ENCODE measurements at regions not wholly inside any gene's neighbourhood (a gene's known extent, or its start where the extent isn't known, plus 50 kb on each side); places are given as distances from the start of the nearest gene placed in this dataset.
"Not testable (repeated sequence)": the region's sequence is repeated elsewhere in the genome, so short reads cannot be mapped to it uniquely, and the experiment has no call there.

DNA sequence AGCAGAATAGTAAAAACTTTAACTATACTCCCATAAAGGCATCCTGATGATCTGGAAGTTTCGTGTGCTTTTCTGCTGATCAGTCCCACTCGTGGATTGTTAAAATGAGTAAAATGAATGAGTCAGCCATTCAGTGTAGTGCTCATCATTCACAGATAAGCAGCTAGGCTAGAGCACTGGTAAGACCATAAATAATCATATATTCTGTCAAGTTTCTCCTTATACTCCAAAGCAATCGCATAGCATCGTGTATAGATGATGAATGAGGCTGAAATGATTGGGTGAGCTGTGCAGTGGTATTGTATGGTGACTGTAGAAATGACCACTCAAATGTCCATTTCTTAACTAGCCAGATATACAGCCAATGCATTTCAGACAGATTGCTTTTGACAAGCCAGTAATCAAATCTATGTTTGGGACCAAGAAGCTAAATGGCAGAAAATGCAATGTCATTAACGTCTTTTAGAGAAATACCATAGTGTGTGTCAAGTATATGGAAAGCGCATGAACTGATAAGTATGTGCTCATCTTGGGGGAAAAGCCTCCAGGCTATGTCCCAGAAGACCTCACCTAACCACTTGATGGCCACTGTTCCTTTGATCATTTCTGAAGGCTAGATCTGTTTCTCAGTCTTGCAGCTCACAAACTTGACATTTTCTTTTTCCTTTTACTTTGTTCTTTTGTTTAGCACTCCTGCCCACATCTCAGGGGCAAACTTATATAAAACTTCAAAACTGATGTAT is 227.2 kb upstream of the FAM3C start:
- no peak for DNase-seq (ENCODE audit: low read depth in 4 of 4, low spot score in 2 of 4)

DNA sequence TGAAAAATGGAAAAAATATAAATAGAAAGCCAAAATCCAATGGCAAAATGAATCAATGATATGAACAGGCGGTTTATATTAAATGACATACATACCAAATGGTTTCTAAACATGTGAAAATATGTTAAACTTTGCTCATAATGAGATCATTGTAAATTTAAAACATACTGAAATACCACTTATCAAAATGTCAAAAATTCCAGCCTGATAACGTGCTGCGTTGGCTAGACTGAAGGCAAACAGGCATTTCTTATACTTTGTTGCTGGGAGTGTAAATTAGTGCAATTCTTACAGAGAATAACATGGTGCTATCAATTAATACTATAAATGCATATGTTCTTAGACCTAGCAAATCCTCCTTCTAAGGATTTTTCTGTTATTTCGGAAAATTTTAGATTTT is 225.8 kb upstream of the FAM3C start:
- no peak for DNase-seq (ENCODE audit: low read depth in 4 of 4, low spot score in 2 of 4)

GRCh38 chr7:121620953-121621606 is 225.0 kb upstream of the FAM3C start:
- DNase-seq (ENCODE audit: low read depth in 4 of 4, low spot score in 2 of 4) = no peak

- no peak for DNase-seq (ENCODE audit: low read depth in 4 of 4, low spot score in 2 of 4)
These were observed 224.1 kb upstream of the FAM3C start for GRCh38 chr7:121620206-121620605.

DNA sequence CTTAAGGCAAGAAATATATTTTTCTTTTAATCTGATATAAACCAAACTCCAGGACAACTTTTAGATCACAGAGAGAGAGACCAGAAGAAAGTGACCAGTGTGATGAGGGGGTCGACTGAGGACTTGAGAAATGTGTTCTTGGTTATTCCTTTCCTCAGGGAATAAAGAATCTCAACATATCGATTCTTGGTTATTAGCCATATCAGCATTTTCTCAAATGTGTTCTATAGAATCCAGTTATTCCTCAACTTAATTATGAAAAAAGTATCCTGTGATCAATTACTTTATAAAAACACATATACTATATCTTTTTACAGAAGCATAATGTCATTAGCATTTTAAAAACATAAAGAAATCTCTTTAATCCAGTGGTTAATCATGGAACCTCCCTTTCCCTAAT is 222.1 kb upstream of the FAM3C start:
- no peak for DNase-seq (ENCODE audit: low read depth in 4 of 4, low spot score in 2 of 4)

DNA sequence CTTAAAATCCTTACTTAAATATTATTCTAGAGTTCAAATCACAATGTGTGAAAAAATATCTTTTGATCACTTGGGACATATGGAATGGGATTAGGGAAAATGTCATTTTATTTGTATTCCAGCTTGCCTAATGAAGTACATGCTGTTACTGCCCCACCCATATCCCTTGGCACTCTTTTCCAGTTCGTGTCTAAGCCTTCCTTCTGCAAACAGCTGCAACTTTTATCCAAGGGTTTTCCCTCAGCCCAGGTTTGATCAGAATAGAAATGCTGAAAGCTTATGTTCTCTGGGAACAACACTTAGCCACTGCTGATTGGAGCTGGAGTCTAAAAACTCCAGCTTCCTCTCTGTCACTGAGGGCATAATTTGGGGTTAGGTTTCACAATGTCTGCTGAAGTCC is 214.1 kb upstream of the FAM3C start:
- no peak for DNase-seq (ENCODE audit: low read depth in 4 of 4, low spot score in 2 of 4)

GRCh38 chr7:121609208-121609607 is 213.1 kb upstream of the FAM3C start:
- DNase-seq (ENCODE audit: low read depth in 4 of 4, low spot score in 2 of 4) = no peak

DNA sequence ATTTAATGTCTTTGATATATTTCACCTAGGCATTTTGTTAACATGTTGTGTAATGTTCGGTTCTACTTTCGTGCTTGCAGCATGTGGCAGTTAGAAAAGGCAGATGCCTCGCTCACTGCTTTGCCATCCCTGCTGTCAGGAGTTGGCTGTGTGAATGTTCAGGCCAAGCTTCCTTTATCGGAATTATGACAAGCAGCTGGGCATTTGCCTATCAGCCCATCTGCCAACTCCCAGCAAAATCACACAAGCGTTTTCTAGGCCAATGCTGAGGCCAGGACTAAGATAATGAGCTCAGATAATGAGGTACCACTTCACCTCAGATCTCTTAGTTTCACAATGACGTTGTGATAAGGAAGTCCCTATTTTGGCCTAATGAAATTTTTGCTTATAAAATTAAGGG is 212.7 kb upstream of the FAM3C start:
- DNase-seq (ENCODE audit: low read depth in 4 of 4, low spot score in 2 of 4) = no peak

DNA sequence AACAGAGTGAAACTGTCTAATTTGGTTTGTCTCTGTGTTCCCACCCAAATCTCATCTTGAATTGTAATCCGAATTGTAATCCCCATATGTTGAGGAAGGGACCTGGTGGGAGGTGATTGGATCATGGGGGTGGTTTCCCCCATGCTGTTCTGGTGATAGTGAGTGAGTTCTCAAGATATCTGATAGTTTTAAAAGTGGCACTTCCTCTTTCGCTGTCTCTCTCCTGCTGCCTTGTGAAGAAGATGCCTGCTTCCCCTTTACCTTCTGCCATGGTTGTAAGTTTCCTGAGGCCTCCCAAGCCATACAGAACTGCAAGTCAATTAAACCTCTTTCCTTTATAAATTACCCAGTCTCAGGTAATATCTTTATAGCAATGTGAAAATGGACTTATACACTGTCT is 212.1 kb upstream of the FAM3C start:
- DNase-seq (ENCODE audit: low read depth in 4 of 4, low spot score in 2 of 4) = not testable (repeated sequence)

DNA sequence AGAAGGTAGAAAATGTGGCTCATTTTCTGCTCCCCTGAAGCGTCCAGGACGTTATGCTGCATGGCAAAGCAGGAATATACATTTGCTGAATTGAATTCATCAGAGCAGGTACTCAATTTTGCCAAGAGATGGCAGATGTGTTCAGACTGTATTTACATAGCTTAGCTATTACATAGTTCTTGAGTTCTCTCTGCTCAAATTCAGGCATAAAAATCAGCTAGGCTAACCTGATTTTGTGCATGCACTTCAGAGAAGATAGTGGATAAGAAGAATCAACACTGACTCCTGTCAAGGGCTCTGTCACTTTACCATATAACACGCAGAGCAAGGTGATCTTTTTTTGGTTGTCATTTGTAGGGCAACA is 209.2 kb upstream of the FAM3C start:
- DNase-seq (ENCODE audit: low read depth in 4 of 4, low spot score in 2 of 4) = no peak

DNA sequence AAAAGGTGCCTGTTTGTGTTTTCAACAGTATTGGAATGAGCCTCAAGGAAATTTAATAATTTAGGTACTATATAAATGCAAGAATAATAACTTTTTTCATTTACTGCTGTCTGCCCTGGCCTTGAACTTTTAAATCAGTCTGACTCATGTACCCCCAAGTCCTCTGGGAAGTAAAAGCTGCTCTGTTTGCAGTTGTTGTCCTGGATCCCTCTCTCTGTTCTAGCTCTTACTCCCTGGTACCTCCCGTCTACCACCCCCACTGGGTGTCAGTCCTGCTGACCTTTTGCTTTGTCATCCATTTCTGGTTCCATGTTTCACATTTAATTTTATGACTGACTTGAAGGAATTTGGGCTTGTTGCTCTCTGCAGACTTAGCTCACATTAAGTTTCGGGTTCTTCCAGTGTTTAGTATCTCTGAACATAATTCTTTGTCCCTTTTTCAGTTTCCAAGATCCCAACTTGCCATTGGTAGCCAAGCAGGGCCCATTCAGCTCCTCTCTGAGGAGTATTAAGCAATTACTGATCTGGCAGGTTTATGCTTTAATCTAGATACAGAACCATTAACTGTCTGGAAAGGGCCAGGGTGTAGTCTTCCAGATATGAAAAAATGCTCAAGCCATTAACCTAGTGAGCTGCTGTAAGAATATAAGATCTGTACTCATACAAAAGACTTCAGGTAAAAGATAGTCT is 208.7 kb upstream of the FAM3C start:
- no peak for DNase-seq (ENCODE audit: low read depth in 4 of 4, low spot score in 2 of 4)

- no peak for DNase-seq (ENCODE audit: low read depth in 4 of 4, low spot score in 2 of 4)
These were observed 207.8 kb upstream of the FAM3C start for GRCh38 chr7:121603886-121604285.

DNA sequence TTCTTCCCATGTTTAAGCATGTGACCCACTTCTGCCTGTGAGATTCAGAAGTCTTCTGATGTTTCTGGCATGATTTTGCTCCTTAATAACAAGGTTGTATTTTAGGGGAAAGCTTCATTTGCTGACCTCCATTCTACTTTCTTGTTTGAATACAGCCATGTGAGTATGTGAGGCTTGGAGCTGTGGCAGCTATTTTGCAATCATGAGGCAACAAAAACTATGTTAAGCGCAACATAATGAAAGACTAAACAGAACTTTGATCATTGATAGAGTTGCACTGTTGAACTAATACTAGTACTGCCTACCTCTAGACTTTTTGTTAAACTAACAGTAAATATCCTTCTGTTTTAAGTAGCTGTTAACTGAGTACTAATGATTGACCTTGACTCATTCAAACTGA is 203.8 kb upstream of the FAM3C start:
- DNase-seq (ENCODE audit: low read depth in 4 of 4, low spot score in 2 of 4) = no peak

DNA sequence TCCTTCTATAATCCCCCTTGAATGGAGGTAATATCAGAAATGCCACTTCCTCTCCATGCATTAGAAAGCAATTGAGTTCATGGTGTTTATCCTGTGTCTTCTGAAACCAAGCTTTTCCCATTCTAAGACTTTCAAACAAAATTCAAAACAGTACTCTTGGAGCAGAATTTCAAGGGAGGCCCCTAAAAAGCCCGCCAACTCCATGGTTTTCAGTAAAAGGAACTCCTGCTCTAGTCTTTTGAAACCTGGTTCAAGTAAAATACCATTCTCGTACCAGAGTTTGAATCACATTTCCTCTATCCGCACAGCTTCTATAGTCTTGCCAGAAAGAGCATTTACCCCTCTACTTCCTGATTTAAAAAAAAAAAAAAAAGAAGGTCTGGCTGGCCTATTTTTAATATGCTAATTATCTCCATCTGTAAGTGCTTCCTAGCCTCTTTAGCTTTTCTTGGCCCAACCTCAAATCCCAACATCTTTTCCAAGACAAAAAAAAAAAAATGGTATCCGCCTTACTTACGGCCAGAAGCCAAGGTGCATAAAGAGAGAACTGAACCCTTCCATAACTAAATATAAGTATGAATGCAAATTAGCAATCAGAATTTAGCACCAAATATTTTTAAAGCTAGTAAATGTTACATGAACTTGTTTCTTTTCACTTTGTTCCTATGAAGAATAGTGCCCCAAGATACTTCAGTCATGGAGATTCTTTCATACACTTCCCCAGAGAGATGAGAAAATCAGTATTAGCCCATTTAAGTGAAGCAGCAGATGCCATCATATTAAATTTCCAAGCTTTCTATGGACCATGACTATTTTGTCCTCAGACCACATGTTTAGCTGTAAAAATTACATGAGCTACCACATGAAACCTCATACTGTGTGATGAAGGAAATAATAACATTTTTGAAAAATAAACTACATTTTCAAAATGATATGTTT is 199.9 kb upstream of the FAM3C start:
- DNase-seq (ENCODE audit: low read depth in 4 of 4, low spot score in 2 of 4) = no peak

GRCh38 chr7:121591926-121592325 is 195.8 kb upstream of the FAM3C start:
- DNase-seq (ENCODE audit: low read depth in 4 of 4, low spot score in 2 of 4) = no peak

- DNase-seq (ENCODE audit: low read depth in 4 of 4, low spot score in 2 of 4) = no peak
These were observed 191.3 kb upstream of the FAM3C start for GRCh38 chr7:121587435-121587834.

DNA sequence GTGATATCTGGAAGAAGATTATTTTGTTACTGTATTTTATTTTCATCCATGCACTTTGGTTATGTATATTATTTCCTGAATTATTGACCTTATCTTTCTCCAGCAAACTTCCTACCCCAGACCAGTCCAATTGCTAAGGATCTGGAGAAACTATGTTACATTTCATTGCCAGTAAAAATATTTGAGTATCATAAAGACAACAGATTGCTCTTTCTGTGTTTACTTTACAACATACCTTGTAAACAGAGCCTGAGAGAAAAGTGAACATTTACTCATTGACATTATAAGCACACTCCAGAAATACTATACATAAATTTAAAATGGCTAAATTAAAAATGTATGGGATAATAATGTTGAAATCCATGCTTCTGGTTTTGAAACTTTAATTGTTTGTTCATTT is 186.2 kb upstream of the FAM3C start:
- DNase-seq (ENCODE audit: low read depth in 4 of 4, low spot score in 2 of 4) = no peak

DNA sequence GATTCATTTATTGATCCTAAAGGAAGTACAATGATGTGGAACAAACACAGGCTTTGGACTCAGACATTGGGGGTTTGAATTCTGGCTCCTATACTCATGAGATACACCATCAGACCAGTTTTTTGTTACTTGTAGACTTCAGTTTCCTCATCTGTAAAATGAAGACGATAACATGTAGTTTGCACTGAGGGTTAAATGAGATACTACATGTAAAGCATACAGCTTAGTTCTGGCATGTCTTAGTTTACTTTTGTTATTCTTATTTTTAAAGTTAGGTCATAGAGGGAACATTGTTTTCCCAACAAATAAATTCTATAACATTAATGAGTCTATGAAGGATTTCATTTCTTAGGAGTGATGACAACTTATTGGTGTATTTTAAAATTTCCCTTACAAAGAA is 183.5 kb upstream of the FAM3C start:
- DNase-seq (ENCODE audit: low read depth in 4 of 4, low spot score in 2 of 4) = no peak

GRCh38 chr7:121578669-121579068 is 182.6 kb upstream of the FAM3C start:
- DNase-seq (ENCODE audit: low read depth in 4 of 4, low spot score in 2 of 4) = no peak

DNA sequence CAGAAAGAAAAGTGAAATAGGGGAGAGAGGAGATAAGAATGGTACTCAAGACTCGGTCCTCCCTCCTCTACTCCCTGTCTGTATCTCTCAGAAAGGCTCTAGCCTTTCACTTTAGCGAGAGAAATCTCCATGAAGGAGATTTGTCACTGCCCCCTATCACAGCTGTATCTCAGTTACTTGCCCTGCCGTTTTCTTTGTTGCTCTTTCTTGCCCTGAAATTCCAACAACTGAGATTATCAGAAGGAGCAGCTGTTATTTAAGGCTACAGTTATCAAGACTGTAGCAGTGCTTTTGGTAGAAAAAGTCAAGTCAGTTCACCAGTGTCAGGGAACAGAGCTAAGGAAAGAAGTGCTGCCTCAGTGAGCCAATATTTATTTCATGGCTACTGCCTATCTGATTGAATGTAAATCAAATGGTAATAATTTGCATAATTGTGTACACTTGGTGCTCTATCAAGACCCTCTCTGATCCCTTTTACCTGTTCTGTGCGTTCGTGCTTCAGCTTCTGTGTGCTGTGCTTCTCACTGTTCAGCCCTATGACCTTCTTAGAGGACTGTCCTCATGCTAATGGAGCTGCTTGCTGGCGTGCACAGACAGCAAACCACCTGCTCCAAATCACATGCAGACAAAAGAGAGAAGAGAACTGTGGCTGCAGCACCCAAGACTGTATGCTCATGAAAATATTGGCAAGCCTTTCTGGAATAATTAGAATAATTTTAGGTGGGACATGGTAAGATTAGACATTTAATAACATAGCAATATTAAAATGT is 180.2 kb upstream of the FAM3C start:
- no peak for DNase-seq (ENCODE audit: low read depth in 4 of 4, low spot score in 2 of 4)
